Ishikawa (cell line): ENCODE measurements at regions not wholly inside any gene's neighbourhood (a gene's known extent, or its start where the extent isn't known, plus 50 kb on each side); places are given as distances from the start of the nearest gene placed in this dataset.

Experiments used
- CEBPB ChIP-seq: IDR thresholded peaks from 2 replicates; pipeline ENCODE4 v1.6.1; 2012
- CREB1 ChIP-seq: IDR thresholded peaks from 2 replicates; pipeline ENCODE4 v1.6.1; 2012; ENCODE audit warnings: low read depth
- EGR1 ChIP-seq: IDR thresholded peaks from 2 replicates; pipeline ENCODE4 v1.6.1; 2012
- EP300 ChIP-seq: IDR thresholded peaks from 2 replicates; pipeline ENCODE4 v1.6.1; 2012; ENCODE audit warnings: borderline replicate concordance
- FOXM1 ChIP-seq: IDR thresholded peaks from 2 replicates; pipeline ENCODE4 v1.6.1; 2012; ENCODE audit warnings: low read depth, borderline replicate concordance
- NFIC ChIP-seq: IDR thresholded peaks from 2 replicates; pipeline ENCODE4 v1.6.1; 2012
- RAD21 ChIP-seq: IDR thresholded peaks from 2 replicates; pipeline ENCODE4 v1.6.1; 2012; ENCODE audit warnings: low read depth
- TAF1 ChIP-seq: IDR thresholded peaks from 2 replicates; pipeline ENCODE4 v1.6.1; 2012; ENCODE audit warnings: low read depth, mild to moderate bottlenecking
- TCF12 ChIP-seq: IDR thresholded peaks from 2 replicates; pipeline ENCODE4 v1.6.1; 2012; ENCODE audit warnings: low read depth
- TEAD4 ChIP-seq: IDR thresholded peaks from 2 replicates; pipeline ENCODE4 v1.6.1; 2012
- YY1 ChIP-seq: IDR thresholded peaks from 2 replicates; pipeline ENCODE4 v1.6.1; 2012; ENCODE audit warnings: low read depth
- ZBTB7A ChIP-seq: IDR thresholded peaks from 2 replicates; pipeline ENCODE4 v1.6.1; 2012; ENCODE audit warnings: low read depth
- TF ChIP-seq, protein P1 (sequence below): IDR thresholded peaks from 2 replicates; pipeline ENCODE4 v1.6.1; 2012; ENCODE audit warnings: low read depth, mild to moderate bottlenecking
- TF ChIP-seq, protein P2 (sequence below): IDR thresholded peaks from 2 replicates; pipeline ENCODE4 v1.6.1; 2012
- TF ChIP-seq, protein P3 (sequence below): IDR thresholded peaks from 2 replicates; pipeline ENCODE4 v1.6.1; 2012

DNA sequence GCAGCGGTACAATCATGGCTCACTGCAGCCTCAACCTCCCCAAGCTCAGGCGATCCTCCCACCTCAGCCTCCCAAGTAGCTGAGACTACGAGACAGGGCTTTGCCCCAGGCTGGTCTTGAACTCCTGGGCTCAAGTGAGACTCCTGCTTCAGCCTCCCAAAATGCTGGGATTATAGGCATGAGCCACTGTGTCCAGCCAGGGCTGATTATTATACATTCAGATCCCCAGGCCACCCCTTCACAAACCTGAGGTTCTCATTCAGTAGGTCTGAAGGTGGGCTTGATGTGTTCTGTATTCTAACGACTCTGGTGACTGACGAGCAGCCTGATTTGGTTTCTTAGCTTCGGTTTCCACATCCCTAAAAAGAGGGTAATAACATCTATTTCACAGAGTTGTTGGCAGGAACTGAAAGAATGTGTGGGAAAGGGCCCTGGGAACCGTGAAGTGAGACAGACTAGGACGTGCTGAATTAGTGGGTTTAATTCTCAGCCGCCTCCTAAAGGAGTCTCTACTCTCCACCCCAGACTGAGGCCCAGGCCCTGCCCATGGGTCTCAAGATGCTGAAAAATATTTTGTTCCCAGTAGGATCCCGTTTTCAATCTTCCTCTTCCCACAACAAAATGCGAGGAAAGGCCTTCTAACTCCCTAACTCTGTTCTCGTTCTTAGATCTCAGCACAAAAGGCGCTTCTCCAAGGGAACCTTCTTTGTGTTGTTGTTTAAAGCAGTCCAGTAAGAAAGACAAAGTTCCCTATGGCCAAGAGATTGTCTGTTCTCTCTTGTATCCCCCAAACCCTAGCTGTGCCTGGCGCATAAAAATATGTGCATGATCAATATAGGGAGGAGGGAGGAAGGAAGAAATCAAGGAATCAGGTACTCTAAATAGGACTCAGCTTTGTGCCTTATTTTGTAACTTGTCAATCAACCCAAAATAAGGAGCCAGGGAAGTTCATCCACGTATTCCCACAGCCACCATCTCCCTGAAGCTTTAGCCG is 210.0 kb upstream of the TOPAZ1 start:
- TF ChIP-seq, protein P1, sequence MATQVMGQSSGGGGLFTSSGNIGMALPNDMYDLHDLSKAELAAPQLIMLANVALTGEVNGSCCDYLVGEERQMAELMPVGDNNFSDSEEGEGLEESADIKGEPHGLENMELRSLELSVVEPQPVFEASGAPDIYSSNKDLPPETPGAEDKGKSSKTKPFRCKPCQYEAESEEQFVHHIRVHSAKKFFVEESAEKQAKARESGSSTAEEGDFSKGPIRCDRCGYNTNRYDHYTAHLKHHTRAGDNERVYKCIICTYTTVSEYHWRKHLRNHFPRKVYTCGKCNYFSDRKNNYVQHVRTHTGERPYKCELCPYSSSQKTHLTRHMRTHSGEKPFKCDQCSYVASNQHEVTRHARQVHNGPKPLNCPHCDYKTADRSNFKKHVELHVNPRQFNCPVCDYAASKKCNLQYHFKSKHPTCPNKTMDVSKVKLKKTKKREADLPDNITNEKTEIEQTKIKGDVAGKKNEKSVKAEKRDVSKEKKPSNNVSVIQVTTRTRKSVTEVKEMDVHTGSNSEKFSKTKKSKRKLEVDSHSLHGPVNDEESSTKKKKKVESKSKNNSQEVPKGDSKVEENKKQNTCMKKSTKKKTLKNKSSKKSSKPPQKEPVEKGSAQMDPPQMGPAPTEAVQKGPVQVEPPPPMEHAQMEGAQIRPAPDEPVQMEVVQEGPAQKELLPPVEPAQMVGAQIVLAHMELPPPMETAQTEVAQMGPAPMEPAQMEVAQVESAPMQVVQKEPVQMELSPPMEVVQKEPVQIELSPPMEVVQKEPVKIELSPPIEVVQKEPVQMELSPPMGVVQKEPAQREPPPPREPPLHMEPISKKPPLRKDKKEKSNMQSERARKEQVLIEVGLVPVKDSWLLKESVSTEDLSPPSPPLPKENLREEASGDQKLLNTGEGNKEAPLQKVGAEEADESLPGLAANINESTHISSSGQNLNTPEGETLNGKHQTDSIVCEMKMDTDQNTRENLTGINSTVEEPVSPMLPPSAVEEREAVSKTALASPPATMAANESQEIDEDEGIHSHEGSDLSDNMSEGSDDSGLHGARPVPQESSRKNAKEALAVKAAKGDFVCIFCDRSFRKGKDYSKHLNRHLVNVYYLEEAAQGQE, result no peak
- TF ChIP-seq, protein P2, sequence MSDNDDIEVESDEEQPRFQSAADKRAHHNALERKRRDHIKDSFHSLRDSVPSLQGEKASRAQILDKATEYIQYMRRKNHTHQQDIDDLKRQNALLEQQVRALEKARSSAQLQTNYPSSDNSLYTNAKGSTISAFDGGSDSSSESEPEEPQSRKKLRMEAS, result no peak
- TF ChIP-seq CREB1 (no peak), TCF12 (no peak), YY1 (no peak), ZBTB7A (no peak), TEAD4 (no peak), NFIC (no peak), FOXM1 (no peak), RAD21 (no peak), EGR1 (no peak), TAF1 (no peak), CEBPB (no peak), EP300 (no peak)
- TF ChIP-seq, protein P3, sequence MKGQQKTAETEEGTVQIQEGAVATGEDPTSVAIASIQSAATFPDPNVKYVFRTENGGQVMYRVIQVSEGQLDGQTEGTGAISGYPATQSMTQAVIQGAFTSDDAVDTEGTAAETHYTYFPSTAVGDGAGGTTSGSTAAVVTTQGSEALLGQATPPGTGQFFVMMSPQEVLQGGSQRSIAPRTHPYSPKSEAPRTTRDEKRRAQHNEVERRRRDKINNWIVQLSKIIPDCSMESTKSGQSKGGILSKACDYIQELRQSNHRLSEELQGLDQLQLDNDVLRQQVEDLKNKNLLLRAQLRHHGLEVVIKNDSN, result no peak

DNA sequence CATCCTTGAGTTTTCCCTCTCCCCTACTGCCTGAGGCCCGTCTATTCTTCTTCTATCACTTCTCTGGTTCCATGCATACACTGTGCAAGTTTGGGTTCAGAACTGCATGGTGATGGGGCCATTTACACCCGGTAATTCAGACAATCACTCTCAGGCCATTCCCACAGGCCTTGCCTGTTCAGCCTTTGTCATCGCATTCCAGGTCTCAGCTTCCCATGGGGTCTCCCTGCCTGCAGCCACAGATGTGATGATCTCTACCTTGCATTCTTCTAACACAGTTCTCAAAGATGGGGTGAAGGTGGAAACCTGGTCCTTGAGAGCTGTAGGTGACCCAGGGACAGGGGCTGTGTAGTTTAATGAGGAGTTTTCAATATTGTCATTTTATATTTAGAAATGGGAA is 209.2 kb upstream of the TOPAZ1 start:
- TF ChIP-seq CEBPB (no peak), TCF12 (no peak), TEAD4 (no peak), EP300 (no peak), NFIC (no peak), RAD21 (no peak), CREB1 (no peak), FOXM1 (no peak), YY1 (no peak), TAF1 (no peak)
- TF ChIP-seq, protein P3, result no peak
- TF ChIP-seq, protein P1, result no peak

DNA sequence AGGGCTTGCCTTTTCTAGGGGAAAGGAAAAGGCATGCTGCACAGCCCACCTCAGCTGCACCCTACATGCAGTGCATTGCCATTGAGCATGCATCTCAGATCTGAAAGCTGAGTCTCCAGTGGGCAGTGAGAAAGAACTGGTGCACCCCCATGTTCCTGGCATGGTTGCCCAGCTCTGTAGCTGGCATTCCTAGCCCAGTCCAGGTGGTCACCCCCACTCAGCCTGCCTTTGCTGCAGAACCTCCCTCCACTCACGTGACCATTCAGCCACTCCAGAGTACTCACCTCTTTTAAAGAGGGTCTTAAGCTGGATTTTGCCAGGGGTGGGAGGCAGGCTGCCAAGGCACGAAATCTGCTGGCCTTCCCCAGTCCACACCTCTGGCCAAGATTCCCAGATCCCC is 208.6 kb upstream of the TOPAZ1 start:
- TF ChIP-seq NFIC, result no peak
- TF ChIP-seq, protein P3, result no peak
- TF ChIP-seq EGR1, result no peak
- no peak for TF ChIP-seq EP300
- no peak for TF ChIP-seq RAD21
- no peak for TF ChIP-seq ZBTB7A
- no peak for TF ChIP-seq TCF12
- TF ChIP-seq, protein P2, result no peak
- no peak for TF ChIP-seq TEAD4
- TF ChIP-seq YY1, result no peak
- TF ChIP-seq, protein P1, result no peak
- TF ChIP-seq CEBPB, result no peak
- no peak for TF ChIP-seq TAF1
- no peak for TF ChIP-seq CREB1
- TF ChIP-seq FOXM1, result no peak
